B cell (primary cell): ENCODE measurements at regions not wholly inside any gene's neighbourhood (a gene's known extent, or its start where the extent isn't known, plus 50 kb on each side); places are given as distances from the start of the nearest gene placed in this dataset.

Source experiments
- ATAC-seq: fragments of 200-7000 bp; cut with Tn5 transposase; one replicate; pipeline ENCODE4 v1.10.0; 2021; ENCODE audit warnings: low read depth, mild to moderate bottlenecking, moderate number of reproducible peaks, moderate library complexity
- CTCF ChIA-PET: fragments of 350-600 bp; sonication (Branson Sonifier 250); formaldehyde crosslinking; loops from one replicate; lab custom pipeline; 2021; ENCODE audit warnings: antibody characterized with exemption, inconsistent platforms; lab: Charles Lee
- POLR2A ChIA-PET: fragments of 350-600 bp; sonication (Branson Sonifier 250); formaldehyde crosslinking; loops from one replicate; lab custom pipeline; 2021; ENCODE audit warnings: antibody characterized with exemption; lab: Charles Lee
- DNase-seq: peaks from one replicate; pipeline ENCODE4 v3.0.0; 2013
- H2AFZ ChIP-seq: 2 replicates; pipeline ENCODE4 v1.6.1; 2012; ENCODE audit warnings: mild to moderate bottlenecking, low read depth, low read length; ENCODE audit not compliant: insufficient read depth, poor library complexity, severe bottlenecking
- H3K27ac ChIP-seq, 2 donors: 1 replicate in 1 of 2; 2 replicates in 1 of 2; pipeline ENCODE4 v1.5.1; 2012 to 2013; ENCODE audit warnings: low read length in 2 of 2, mild to moderate bottlenecking in 2 of 2, moderate library complexity in 1 of 2
- H3K27me3 ChIP-seq, 4 experiments: fragments of 200-600 bp in 1 of 4; sonication (generic) in 1 of 4; replicated peaks in 1 of 4; 1 replicate in 2 of 4; 2 replicates in 2 of 4; pipeline versions ENCODE4 v1.6.1 to v1.7.0; 2013 to 2016; ENCODE audit warnings: low read length in 3 of 4, mild to moderate bottlenecking in 2 of 4, mixed read lengths in 1 of 4, moderate library complexity in 1 of 4; ENCODE audit not compliant: insufficient read depth in 4 of 4, control insufficient read depth in 3 of 4; ENCODE audit errors: control extremely low read depth in 1 of 4
- H3K36me3 ChIP-seq, 2 experiments: replicated peaks in 1 of 2; 1 replicate in 1 of 2; 2 replicates in 1 of 2; pipeline versions ENCODE4 v1.6.1 to v1.7.1; 2013; ENCODE audit warnings: low read length in 1 of 2; ENCODE audit not compliant: insufficient read depth in 2 of 2, control insufficient read depth in 1 of 2; ENCODE audit errors: control extremely low read depth in 1 of 2, extremely low read depth in 1 of 2
- H3K4me1 ChIP-seq, 2 donors: fragments of 200-600 bp in 1 of 2; sonication (generic) in 1 of 2; 1 replicate in 1 of 2; 2 replicates in 1 of 2; pipeline versions ENCODE4 v1.5.1 to v1.6.1; 2013 to 2017; ENCODE audit warnings: low read length in 2 of 2; ENCODE audit not compliant: control insufficient read depth in 2 of 2, insufficient read depth in 2 of 2
- H3K4me2 ChIP-seq: replicated peaks from 2 replicates; pipeline ENCODE3; 2012; ENCODE audit warnings: mild to moderate bottlenecking, low read depth, low read length; ENCODE audit not compliant: poor library complexity, severe bottlenecking
- H3K4me3 ChIP-seq, 5 experiments: fragments of 200-600 bp in 1 of 5; sonication (generic) in 1 of 5; 1 replicate in 3 of 5; 2 replicates in 2 of 5; pipeline versions ENCODE4 v1.5.1 to v1.7.0; 2011 to 2016; ENCODE audit warnings: low read length in 4 of 5, mild to moderate bottlenecking in 4 of 5, low read depth in 2 of 5, control low read depth in 1 of 5, moderate library complexity in 1 of 5; ENCODE audit not compliant: insufficient read depth in 1 of 5; ENCODE audit errors: control extremely low read depth in 1 of 5, extremely low read depth in 1 of 5
- H3K79me2 ChIP-seq: fragments of 200-600 bp; sonication (generic); one replicate; pipeline ENCODE4 v1.6.0; 2016; ENCODE audit warnings: low read length; ENCODE audit not compliant: control insufficient read depth, insufficient read depth
- H3K9ac ChIP-seq: fragments of 200-600 bp; sonication (generic); 2 replicates; pipeline ENCODE4 v1.6.1; 2017; ENCODE audit warnings: mild to moderate bottlenecking, low read length, moderate library complexity
- H3K9me3 ChIP-seq, 3 donors: one replicate each; pipeline versions ENCODE4 v1.6.1 to v1.7.1; 2013; ENCODE audit warnings: low read length in 2 of 3; ENCODE audit not compliant: control insufficient read depth in 2 of 3, insufficient read depth in 1 of 3; ENCODE audit errors: control extremely low read depth in 1 of 3
- H4K20me1 ChIP-seq: 2 replicates; pipeline ENCODE4 v1.6.0; 2012; ENCODE audit warnings: mild to moderate bottlenecking, low read length; ENCODE audit not compliant: insufficient read depth, control insufficient read depth, poor library complexity, severe bottlenecking
- H3K27ac Mint-ChIP-seq: one replicate; pipeline ENCODE4 v1.8.0; 2021; ENCODE audit warnings: mixed read lengths
- H3K27me3 Mint-ChIP-seq: one replicate; pipeline ENCODE4 v1.8.0; 2021; ENCODE audit warnings: mixed read lengths
- H3K4me1 Mint-ChIP-seq: one replicate; pipeline ENCODE4 v1.8.0; 2021; ENCODE audit warnings: mixed read lengths
- H3K4me3 Mint-ChIP-seq: one replicate; pipeline ENCODE4 v1.8.0; 2021; ENCODE audit warnings: mixed read lengths
- H3K9me3 Mint-ChIP-seq: one replicate; pipeline ENCODE4 v1.8.0; 2022; ENCODE audit warnings: mixed read lengths; ENCODE audit not compliant: insufficient read depth
- EZH2 ChIP-seq: IDR thresholded peaks from 2 replicates; pipeline ENCODE4 v1.6.1; 2012; ENCODE audit warnings: borderline replicate concordance, low read depth, mild to moderate bottlenecking, moderate library complexity, low read length; ENCODE audit not compliant: insufficient read depth, poor library complexity, severe bottlenecking
- WGBS: methylation state at CpG from one replicate; pipeline ENCODE4 v1.1.5; 2013; ENCODE audit warnings: missing lambda C conversion rate; ENCODE audit not compliant: insufficient coverage; 5-methylcytosine and 5-hydroxymethylcytosine counted together
- intact Hi-C: fragments of 100-400 bp; cut with micrococcal nuclease; formaldehyde crosslinking; loops from one replicate; pipeline ENCODE4 v1.10.0; 2022
- TF ChIP-seq, protein P1 (sequence below): fragments of 200-600 bp; IDR thresholded peaks from one replicate; pipeline ENCODE4 v1.8.0; 2022; ENCODE audit warnings: antibody characterized with exemption, mild to moderate bottlenecking

DNA sequence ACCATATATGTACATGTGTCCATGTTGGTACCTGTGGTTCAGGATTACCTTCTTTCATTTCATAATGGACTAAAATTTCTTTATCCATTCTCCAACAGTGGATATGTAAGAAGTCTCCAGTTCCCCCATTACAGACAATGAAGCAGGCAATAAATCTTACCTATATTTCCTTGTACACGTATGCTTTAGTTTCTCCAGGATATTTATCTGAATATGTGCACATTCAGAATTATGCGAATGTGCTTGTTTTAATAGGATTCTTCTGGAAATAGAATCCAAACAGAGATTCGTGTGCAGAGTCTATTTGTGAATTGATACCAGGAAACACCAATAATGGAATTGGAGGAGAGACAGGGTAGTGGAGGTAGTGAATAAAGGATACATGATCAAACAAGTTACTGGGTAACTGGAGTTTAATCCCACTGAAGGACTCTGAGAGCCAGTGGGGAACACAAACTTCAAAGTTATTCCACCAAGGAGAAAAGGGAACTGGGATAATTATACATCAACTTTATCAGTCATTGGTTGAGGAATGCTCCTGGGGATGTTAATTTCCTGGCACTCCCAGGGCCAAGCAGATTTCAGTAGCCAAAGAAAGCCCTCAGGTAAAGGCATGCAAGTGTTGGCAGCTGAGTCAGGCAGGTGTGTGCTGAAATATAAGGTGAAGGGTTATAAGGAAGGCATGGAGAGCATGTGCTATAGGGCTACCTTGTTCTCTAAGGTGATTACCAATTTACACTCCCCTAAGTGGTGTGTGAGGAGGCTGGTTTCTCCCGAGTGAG, 374.9 kb upstream of the PBX1 start:
- H3K9ac ChIP-seq = no peak overlapping the region
- DNase-seq = no peak
- intact Hi-C loops = no loop called here
- no peak overlapping the region for H2AFZ ChIP-seq
- Mint-ChIP-seq H3K9me3 (peaks cover 2% of the 10 kb centered on the region), H3K27me3 (no peaks in the 10 kb centered on the region), H3K4me1 (no peaks in the 10 kb centered on the region), H3K27ac (no peak overlapping the region), H3K4me3 (no peak overlapping the region)
- CTCF ChIA-PET = no interaction called here
- no peaks in the 10 kb centered on the region for H3K4me1 ChIP-seq
- H3K79me2 ChIP-seq = no peaks in the 10 kb centered on the region
- H3K9me3 ChIP-seq = no peaks in the 10 kb centered on the region
- no CpG with 5 or more reads among the region's 4 CpGs for WGBS
- ATAC-seq = no peak
- H3K27me3 ChIP-seq = no peaks in the 10 kb centered on the region
- H4K20me1 ChIP-seq = no peaks in the 10 kb centered on the region
- H3K4me3 ChIP-seq = no peak overlapping the region
- H3K4me2 ChIP-seq = no peak overlapping the region
- TF ChIP-seq, protein P1, sequence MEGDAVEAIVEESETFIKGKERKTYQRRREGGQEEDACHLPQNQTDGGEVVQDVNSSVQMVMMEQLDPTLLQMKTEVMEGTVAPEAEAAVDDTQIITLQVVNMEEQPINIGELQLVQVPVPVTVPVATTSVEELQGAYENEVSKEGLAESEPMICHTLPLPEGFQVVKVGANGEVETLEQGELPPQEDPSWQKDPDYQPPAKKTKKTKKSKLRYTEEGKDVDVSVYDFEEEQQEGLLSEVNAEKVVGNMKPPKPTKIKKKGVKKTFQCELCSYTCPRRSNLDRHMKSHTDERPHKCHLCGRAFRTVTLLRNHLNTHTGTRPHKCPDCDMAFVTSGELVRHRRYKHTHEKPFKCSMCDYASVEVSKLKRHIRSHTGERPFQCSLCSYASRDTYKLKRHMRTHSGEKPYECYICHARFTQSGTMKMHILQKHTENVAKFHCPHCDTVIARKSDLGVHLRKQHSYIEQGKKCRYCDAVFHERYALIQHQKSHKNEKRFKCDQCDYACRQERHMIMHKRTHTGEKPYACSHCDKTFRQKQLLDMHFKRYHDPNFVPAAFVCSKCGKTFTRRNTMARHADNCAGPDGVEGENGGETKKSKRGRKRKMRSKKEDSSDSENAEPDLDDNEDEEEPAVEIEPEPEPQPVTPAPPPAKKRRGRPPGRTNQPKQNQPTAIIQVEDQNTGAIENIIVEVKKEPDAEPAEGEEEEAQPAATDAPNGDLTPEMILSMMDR = no peak
- TF ChIP-seq EZH2 = no peak
- no peaks in the 10 kb centered on the region for H3K36me3 ChIP-seq
- POLR2A ChIA-PET = no interaction called here
- H3K27ac ChIP-seq = no peak overlapping the region

DNA sequence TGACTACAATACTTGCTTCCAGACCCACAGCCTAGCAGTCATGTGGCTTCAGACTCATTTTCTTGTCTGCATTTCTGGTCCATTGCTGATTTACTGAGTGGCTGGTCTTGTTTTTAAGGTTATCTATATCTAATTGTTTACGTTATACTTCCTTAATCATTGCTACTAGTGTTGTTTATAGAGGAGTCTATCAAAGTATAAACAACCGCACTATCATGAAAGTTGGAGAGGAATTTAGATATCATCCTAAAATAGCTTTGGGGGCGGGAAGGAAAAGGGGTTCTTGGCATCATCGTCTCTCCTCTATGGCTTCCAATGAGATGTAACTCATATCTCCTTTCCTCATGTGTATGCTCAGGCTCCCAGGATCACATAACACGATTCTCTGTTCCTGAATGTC, 372.1 kb upstream of the PBX1 start:
- TF ChIP-seq, protein P1 = no peak
- H3K27ac ChIP-seq = no peak overlapping the region
- CTCF ChIA-PET = no interaction called here
- H3K9ac ChIP-seq = no peak overlapping the region
- H3K9me3 Mint-ChIP-seq = no peaks in the 10 kb centered on the region
- H3K79me2 ChIP-seq = no peaks in the 10 kb centered on the region
- DNase-seq = no peak
- POLR2A ChIA-PET = no interaction called here
- no peaks in the 10 kb centered on the region for H3K27me3 Mint-ChIP-seq
- ATAC-seq = no peak
- H3K4me1 ChIP-seq = no peaks in the 10 kb centered on the region
- no peaks in the 10 kb centered on the region for H3K9me3 ChIP-seq
- no peaks in the 10 kb centered on the region for H3K4me1 Mint-ChIP-seq
- H2AFZ ChIP-seq = no peak overlapping the region
- H3K4me3 ChIP-seq = no peak overlapping the region
- H3K27me3 ChIP-seq = no peaks in the 10 kb centered on the region
- no peaks in the 10 kb centered on the region for H4K20me1 ChIP-seq
- 96% methylated on average over 2 of the region's 5 CpGs for WGBS
- H3K4me2 ChIP-seq = no peak overlapping the region
- intact Hi-C loops = no loop called here
- H3K36me3 ChIP-seq = no peaks in the 10 kb centered on the region
- no peak overlapping the region for H3K4me3 Mint-ChIP-seq
- H3K27ac Mint-ChIP-seq = no peak overlapping the region
